Activated T-helper 1 cell treated with anti-CD3 and anti-CD28 coated beads, Interleukin-2, amount 50 U/mL, for 16 hours (primary cell): ENCODE measurements at regions not wholly inside any gene's neighbourhood (a gene's known extent, or its start where the extent isn't known, plus 50 kb on each side); places are given as distances from the start of the nearest gene placed in this dataset.

Experiments used
- DNase-seq, 2 donors: peaks; one replicate each; pipeline ENCODE4 v3.0.0-alpha.2; 2020; ENCODE audit warnings: low read depth in 1 of 2, low spot score in 1 of 2

DNA sequence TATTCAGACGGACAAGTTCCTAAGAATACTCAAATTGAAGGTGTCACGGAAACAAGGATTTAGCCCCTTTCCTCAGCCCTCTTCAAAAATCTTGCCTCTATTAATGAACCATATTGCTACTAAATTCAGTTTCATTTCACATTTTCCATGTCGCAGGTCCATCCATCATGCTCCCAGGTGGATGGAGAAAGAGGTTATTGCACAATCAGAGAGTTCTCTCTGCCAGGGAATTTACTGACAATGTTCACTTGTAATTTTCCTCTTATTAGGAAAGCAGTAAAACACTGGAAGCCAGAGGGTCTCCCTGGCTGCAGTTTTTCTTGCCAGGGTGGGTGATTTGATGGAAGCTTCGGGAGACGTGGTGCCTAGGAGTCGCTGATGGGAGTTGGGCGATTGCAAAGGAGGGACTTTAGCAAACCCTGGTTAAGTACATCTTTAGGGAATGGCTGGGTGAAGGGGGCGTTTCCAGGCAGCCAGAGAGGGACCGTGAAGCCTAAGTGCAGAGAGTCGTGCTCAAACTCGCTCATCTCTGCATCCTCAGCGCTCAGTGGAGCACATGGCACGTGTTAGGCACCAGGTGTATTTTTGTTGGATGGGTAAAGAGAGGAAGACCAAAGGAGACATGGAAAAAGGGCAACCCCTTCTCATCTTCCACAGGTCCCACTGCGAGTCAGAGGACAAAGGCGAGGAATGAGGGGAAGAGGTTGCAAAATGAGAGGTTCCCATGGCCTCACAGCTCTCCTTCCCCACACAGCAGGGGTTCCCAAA lies 321.9 kb upstream of the CDH4 start:
- DNase-seq, result no peak

DNA sequence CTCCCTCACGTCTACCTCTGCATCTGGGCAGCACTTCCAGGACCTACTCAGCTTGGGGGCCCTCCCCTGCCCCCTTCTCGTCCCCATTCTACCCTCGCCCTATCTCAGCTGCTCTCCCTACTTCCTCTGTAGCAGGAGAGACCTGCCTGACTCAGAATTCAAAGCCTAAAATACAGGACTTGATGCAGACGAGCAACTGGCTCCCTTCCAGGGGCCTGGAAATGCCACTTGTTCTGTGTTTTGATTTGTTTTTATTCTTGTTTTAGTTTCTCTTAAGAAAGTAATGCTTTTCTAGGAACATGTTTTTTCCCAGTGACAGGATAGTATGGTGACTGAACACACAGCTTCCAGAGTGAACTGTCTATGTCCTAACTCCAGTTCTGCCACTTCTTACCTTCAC lies 320.4 kb upstream of the CDH4 start:
- DNase-seq, result no peak

DNA sequence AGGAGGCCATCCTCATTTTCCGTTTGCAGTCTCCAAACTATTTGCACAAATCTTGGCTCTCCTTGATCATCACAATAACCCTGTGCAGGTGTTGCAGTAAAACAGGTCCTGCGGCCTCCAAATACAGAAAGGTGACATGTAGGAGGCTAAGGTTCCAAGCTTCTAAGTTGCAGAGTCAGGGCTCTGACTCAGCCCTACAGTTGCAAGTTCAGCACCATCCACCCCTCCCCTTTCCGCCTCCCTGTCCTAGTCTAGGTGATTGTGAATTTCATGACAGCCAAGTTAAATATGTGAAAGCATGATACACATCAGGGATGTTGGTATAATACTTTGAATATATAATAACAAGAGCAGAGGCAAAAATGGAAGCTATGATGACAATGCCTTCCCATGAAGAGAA lies 317.3 kb upstream of the CDH4 start:
- no peak for DNase-seq

DNA sequence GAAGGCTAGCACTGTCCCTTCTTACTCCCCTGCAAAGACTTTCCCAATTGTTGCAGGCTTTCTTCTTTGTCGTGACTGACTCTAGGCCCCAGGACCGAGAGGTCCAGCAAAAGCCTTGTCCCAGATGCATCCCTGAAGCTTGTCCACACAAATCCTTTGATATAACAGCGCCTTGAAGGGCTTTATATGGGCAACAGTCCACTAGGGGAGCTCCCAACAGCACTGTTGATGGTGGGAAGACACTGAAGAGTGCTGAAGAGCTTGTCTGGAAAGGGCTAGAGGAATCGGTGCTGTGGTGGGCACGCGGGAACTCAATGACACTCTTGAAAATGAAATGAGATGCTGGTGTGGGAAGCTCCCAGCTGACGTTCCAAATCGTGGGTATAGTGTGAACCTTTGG lies 316.1 kb upstream of the CDH4 start:
- no peak for DNase-seq

GRCh38 chr20:60937585-60937984 lies 314.5 kb upstream of the CDH4 start:
- DNase-seq, result no peak

- no peak for DNase-seq
Measured at GRCh38 chr20:60941379-60941778, 310.7 kb upstream of the CDH4 start.

- no peak for DNase-seq
Measured at GRCh38 chr20:60947819-60948218, 304.2 kb upstream of the CDH4 start.

DNA sequence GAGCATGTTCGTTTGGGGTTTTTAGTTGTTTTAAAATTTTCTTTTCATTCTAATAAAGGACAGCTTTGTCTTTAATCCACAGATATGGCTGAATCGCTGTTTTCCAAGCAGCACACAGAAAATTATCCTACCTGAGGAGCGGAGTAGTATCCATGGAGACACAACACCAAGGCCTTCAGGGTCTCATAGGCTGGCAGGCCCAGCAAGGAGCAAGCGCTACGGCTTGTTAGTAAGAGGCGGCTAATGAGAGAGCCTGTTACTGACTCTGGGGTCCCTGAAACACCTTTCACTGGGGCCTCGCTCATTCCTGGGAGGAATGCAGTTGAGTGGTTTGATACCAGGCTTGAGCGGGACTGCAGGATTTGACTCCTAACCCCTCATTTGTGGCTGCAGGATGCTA lies 303.8 kb upstream of the CDH4 start:
- DNase-seq, result no peak

- no peak for DNase-seq
Measured at GRCh38 chr20:60950561-60950960, 301.5 kb upstream of the CDH4 start.

DNA sequence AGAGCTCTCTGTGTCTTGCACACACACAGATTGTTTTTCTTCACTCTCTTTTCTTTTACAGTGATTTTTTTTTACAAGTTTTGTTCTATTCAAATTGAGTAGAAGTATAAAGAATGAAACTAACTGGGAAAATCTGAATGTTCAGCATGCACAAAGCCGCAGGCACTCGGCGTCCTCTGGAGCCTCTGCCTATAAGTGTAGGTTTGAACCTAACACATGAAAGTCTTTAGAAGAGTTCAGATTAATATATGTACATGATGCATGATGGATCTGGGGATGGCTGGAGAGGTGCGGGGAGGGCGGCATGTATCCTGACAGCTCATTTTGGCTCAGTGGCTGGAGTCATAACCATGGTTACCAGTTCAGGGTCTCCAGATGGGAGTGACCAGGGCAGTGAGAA lies 301.1 kb upstream of the CDH4 start:
- no peak for DNase-seq

GRCh38 chr20:60952861-60953260 lies 299.2 kb upstream of the CDH4 start:
- no peak for DNase-seq

GRCh38 chr20:60953321-60953720 lies 298.7 kb upstream of the CDH4 start:
- no peak for DNase-seq

DNA sequence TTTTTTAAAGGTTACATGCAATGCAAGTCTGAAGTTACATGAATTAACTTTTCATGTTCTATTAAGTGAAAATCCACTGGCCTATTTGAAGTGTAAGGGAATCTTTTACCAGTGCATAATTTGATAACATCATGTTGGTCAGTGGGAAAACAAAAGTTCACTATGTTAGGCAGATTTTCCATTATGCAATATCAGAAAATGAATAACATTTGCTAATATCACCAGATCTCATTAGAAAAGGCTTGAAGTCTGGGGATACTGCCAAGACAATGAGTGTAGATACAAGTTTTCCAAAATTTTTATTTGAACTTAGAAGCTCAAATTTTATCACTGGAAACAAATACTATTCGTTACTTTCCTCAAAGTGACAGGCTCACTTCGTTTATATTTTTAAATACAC lies 296.4 kb upstream of the CDH4 start:
- DNase-seq, result no peak

DNA sequence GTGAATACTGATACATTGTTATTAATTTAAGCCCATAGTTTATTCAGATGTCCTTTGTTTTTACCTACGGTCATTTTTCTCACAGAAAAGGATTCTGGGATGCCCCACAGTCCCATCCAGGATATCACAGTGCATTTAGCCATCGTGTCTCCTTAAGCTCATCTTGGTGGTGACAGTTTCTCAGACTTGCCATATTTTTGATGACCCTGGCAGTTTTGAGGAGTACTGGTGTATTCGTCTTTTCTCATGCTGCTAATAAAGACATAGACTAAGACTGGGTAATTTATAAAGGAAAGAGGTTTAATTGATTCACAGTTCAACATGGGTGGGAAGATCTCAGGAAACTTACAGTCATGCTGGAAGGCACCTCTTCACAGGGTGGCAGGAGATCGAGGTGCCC lies 295.9 kb upstream of the CDH4 start:
- DNase-seq, result no peak

DNA sequence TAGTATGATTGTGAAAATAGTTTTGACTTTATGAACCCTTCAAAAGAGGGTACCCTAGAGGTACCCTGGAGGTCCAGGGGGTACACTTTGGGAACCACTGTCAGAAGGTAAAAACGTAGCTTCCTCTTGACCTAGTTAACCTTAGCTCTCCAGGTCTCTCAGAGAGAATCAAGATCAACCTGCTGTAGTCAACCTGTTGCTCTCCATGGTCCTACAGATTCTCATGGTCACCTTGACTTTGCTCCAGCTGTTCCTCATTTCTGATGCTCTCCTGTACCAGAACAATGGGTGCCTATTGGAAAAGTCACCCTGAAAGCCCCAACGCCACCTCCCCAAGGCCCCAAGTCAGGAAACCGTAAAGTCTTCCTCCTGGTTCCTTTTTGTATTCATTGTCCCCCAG lies 294.4 kb upstream of the CDH4 start:
- DNase-seq, result no peak

DNA sequence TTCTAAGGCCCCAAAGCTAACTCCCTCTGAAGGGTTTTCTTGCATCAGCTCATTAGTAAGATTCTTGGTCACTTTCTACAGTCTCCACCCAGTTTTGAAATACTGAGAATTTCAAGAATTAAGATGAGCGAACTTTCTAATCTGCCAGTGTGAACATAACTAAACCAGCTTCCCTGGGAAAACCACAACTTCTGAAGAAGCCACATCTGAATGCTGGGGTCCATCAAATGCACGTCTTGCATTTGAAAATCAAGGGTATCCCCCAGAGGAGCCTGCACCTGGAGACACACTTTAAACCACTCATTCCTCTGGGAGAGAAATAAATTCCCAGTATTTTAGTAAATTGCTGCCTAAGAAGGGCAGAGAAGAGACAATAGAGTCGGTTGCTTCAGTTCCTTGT lies 292.1 kb upstream of the CDH4 start:
- DNase-seq, result no peak

GRCh38 chr20:60960500-60960899 lies 291.6 kb upstream of the CDH4 start:
- DNase-seq, result no peak

DNA sequence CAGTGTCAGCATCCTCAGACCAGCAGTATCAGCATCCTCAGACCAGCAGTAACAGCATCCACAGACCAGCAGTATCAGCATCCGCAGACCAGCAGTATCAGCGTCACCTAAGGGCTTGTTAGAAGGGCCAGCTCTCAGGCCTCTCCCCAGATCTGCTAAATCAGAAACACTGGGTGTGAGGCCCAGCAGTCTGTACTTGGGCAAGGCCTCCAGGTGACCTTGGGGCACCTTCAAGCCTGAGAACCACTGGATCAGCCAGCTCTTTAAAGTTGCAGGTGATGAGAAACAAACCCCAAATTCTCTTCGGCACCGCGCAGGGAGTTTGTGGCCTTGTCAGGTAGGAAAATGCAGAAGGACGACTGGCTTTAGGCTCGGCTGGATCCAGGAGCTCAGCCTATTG lies 290.5 kb upstream of the CDH4 start:
- no peak for DNase-seq

GRCh38 chr20:60962367-60963045 lies 289.6 kb upstream of the CDH4 start:
- DNase-seq, result no peak

- no peak for DNase-seq
Measured at GRCh38 chr20:60963146-60963545, 288.9 kb upstream of the CDH4 start.

DNA sequence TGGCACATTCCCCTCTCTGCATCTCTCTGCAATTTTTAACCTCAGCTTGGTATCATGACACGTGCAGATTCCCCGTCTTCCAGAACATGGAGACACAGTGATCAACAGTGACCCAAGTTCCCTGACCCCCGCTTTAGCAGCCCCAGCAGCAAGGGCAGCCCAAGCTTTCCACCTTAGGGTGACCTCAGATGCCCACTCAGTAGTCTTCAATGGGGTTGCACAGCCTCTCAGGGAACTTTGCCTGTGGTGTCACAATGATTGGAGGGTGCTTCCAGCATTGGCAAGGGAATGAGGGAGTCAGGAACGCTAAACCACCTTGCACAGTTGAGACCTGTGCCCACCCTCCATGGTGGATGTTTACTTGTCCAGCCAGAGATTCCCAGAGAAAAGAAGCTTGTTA lies 287.1 kb upstream of the CDH4 start:
- DNase-seq, result no peak

DNA sequence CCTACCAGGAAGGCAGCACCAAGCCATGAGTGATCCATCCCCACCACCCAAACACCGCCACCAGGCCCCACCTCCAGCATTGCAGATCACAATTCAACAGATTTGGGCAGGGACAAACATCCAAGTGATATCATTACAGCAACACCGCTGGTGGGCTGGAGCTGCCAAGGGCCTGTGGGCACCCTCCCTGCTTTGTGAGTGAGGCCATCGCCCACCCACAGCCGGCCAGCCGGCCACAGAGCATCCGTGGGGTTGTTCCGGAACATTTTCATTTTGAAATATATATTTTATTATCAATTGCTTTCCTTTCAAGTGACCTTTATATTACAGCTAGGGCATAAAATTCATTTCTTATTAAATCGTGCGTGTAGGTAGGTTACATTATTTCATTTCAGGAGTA lies 286.0 kb upstream of the CDH4 start:
- no peak for DNase-seq

DNA sequence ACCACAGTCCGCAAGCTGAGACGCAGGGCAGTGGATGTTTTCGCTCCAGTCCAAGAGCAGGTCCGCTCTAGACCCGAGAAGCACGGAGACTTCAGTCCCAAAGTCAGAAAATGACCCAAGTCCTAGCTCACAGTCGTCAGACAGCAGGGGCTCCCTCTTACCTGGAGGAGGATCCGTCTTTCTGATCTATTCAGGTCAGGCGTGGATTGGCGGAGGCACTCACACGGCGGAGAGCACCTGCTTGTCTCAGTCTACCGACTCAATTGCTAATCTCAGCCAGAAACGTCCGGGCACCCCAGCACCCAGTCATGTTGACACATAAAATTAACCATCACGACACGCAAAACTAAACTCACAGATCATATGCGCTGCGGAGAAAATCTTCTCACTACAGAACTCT lies 285.3 kb upstream of the CDH4 start:
- DNase-seq, result no peak
